Lung microvascular endothelial cell (primary cell): ENCODE measurements at regions not wholly inside any gene's neighbourhood (a gene's known extent, or its start where the extent isn't known, plus 50 kb on each side); places are given as distances from the start of the nearest gene placed in this dataset.

ENCODE experiments used
- DNase-seq, 2 donors: peaks; one replicate each; pipeline versions ENCODE4 v3.0.0 to v3.0.0-alpha.2; 2010; ENCODE audit warnings: low read depth in 2 of 2

GRCh38 chr10:88127766-88128165, 264.3 kb downstream of the PTEN start:
- no peak for DNase-seq

GRCh38 chr10:88129013-88129412, 265.6 kb downstream of the PTEN start:
- DNase-seq, result no peak

- DNase-seq, result no peak
Observed at GRCh38 chr10:88130912-88131311, 267.5 kb downstream of the PTEN start.

- no peak for DNase-seq
Observed at GRCh38 chr10:88131511-88132139, 268.2 kb downstream of the PTEN start.

- DNase-seq, result no peak
Observed at GRCh38 chr10:88136712-88137111, 273.3 kb downstream of the PTEN start.

GRCh38 chr10:88138319-88138848, 275.0 kb downstream of the PTEN start:
- no peak for DNase-seq

GRCh38 chr10:88147000-88147798, 283.8 kb downstream of the PTEN start:
- DNase-seq, result no peak

- DNase-seq, result no peak
Observed at GRCh38 chr10:88149906-88150305, 286.5 kb downstream of the PTEN start.

GRCh38 chr10:88150339-88150738, 286.9 kb downstream of the PTEN start:
- peak; percentile 22 to 74 for DNase-seq

GRCh38 chr10:88152728-88153133, 289.3 kb downstream of the PTEN start:
- peak; percentile 45 to 97 for DNase-seq

GRCh38 chr10:88154596-88155250, 291.3 kb downstream of the PTEN start:
- DNase-seq, result no peak

- DNase-seq, result peak in 1 of 2 donors; percentile 43
Observed at GRCh38 chr10:88156341-88156740, 292.9 kb downstream of the PTEN start.

- DNase-seq, result peak; percentile 6 to 82
Observed at GRCh38 chr10:88157981-88158465, 294.6 kb downstream of the PTEN start.

GRCh38 chr10:88158526-88159122, 295.2 kb downstream of the PTEN start:
- DNase-seq, result no peak

GRCh38 chr10:88159127-88159829, 295.9 kb downstream of the PTEN start:
- no peak for DNase-seq

- DNase-seq, result no peak
Observed at GRCh38 chr10:88161070-88161469, 297.6 kb downstream of the PTEN start.

- no peak for DNase-seq
Observed at GRCh38 chr10:88161756-88162155, 298.3 kb downstream of the PTEN start.

- DNase-seq, result peak in 1 of 2 donors; percentile 58
Observed at GRCh38 chr10:88162852-88163251, 299.4 kb downstream of the PTEN start.

GRCh38 chr10:88163572-88163971, 300.1 kb downstream of the PTEN start:
- no peak for DNase-seq

- DNase-seq, result no peak
Observed at GRCh38 chr10:88164471-88164870, 301.0 kb downstream of the PTEN start.

- peak; percentile 13 to 43 for DNase-seq
Observed at GRCh38 chr10:88165849-88166271, 302.4 kb downstream of the PTEN start.
